Tibial artery (tissue), 4 donors: ENCODE measurements at regions not wholly inside any gene's neighbourhood (a gene's known extent, or its start where the extent isn't known, plus 50 kb on each side); places are given as distances from the start of the nearest gene placed in this dataset.

Experiments
- DNase-seq, 2 donors: peaks; one replicate each; pipeline ENCODE4 v3.0.0-alpha.2; 2019
- H3K27ac ChIP-seq, 2 donors: fragments of 200-600 bp; sonication (generic) in 1 of 2; 1 replicate in 1 of 2; 2 replicates in 1 of 2; pipeline ENCODE4 v1.5.1; 2018 to 2019; ENCODE audit warnings: mild to moderate bottlenecking in 1 of 2
- H3K27me3 ChIP-seq, 2 donors: fragments of 200-600 bp; sonication (generic) in 1 of 2; one replicate each; pipeline versions ENCODE4 v1.5.1 to v1.6.0; 2016 to 2019
- H3K36me3 ChIP-seq, 3 donors: fragments of 200-600 bp; sonication (generic) in 2 of 3; one replicate each; pipeline ENCODE4 v1.5.1; 2016 to 2019; ENCODE audit warnings: mild to moderate bottlenecking in 2 of 3
- H3K4me1 ChIP-seq, 4 donors: fragments of 200-600 bp; sonication (generic) in 2 of 4; 1 replicate in 3 of 4; 2 replicates in 1 of 4; pipeline ENCODE4 v1.5.1; 2016 to 2019
- H3K4me3 ChIP-seq, 2 donors: fragments of 200-600 bp; sonication (generic) in 1 of 2; 1 replicate in 1 of 2; 2 replicates in 1 of 2; pipeline ENCODE4 v1.5.1; 2018 to 2019; ENCODE audit warnings: mild to moderate bottlenecking in 2 of 2
- H3K9me3 ChIP-seq, 3 donors: fragments of 200-600 bp; sonication (generic) in 1 of 3; one replicate each; pipeline ENCODE4 v1.5.1; 2016 to 2019
- CTCF ChIP-seq, 2 experiments: fragments of 200-600 bp in 1 of 2; fragments of 450-650 bp in 1 of 2; IDR thresholded peaks; one replicate each; pipeline ENCODE4 v1.5.1; 2017 to 2019; ENCODE audit warnings: antibody characterized with exemption in 2 of 2, mild to moderate bottlenecking in 1 of 2, moderate library complexity in 1 of 2
- intact Hi-C: fragments of 100-400 bp; cut with DNase I; formaldehyde crosslinking; loops from one replicate; pipeline ENCODE4 v1.15.0; 2023; ENCODE audit warnings: low total_unique reads

GRCh38 chr12:47397664-47398281, 308.1 kb downstream of the RPAP3 start:
- TF ChIP-seq CTCF (IDR thresholded peaks at IDR 0.05), result no peak
- Histone ChIP-seq H3K27me3 (no peaks in the 10 kb centered on the region), H3K36me3 (no peaks in the 10 kb centered on the region), H3K4me1 (peaks cover 0 to 8% (median 5%) of the 10 kb centered on the region in 4 donors), H3K9me3 (peaks cover 0 to 5% (median 3%) of the 10 kb centered on the region in 3 donors), H3K27ac (no peak overlapping the region), H3K4me3 (no peak overlapping the region)
- intact Hi-C loops, result no loop called here
- DNase-seq, result no peak

- H3K27me3 ChIP-seq, result no peaks in the 10 kb centered on the region
- no peak overlapping the region for H3K27ac ChIP-seq
- no peak for TF ChIP-seq CTCF (IDR thresholded peaks at IDR 0.05)
- intact Hi-C loops, result no loop called here
- peaks cover 0 to 5% (median 3%) of the 10 kb centered on the region in 3 donors for H3K9me3 ChIP-seq
- no peak for DNase-seq
- H3K4me1 ChIP-seq, result peaks cover 0 to 13% (median 7%) of the 10 kb centered on the region in 4 donors
- H3K4me3 ChIP-seq, result no peak overlapping the region
- no peaks in the 10 kb centered on the region for H3K36me3 ChIP-seq
These were observed 308.7 kb downstream of the RPAP3 start for GRCh38 chr12:47396902-47397663.

GRCh38 chr12:47394070-47394469, 311.8 kb downstream of the RPAP3 start:
- Histone ChIP-seq H3K36me3 (no peaks in the 10 kb centered on the region), H3K4me1 (peaks cover 0 to 13% (median 7%) of the 10 kb centered on the region in 4 donors), H3K4me3 (no peak overlapping the region), H3K9me3 (peaks cover 0 to 5% (median 3%) of the 10 kb centered on the region in 3 donors), H3K27me3 (no peaks in the 10 kb centered on the region), H3K27ac (no peak overlapping the region)
- intact Hi-C loops, result no loop called here
- no peak for TF ChIP-seq CTCF (IDR thresholded peaks at IDR 0.05)
- no peak for DNase-seq

- H3K27me3 ChIP-seq, result no peaks in the 10 kb centered on the region
- H3K4me1 ChIP-seq, result peaks cover 0 to 13% (median 7%) of the 10 kb centered on the region in 4 donors
- DNase-seq, result no peak
- H3K9me3 ChIP-seq, result peaks cover 0 to 5% (median 3%) of the 10 kb centered on the region in 3 donors
- no peaks in the 10 kb centered on the region for H3K36me3 ChIP-seq
- intact Hi-C loops, result no loop called here
- no peak for TF ChIP-seq CTCF (IDR thresholded peaks at IDR 0.05)
- peak overlapping the region in 1 of 2 donors; percentile 18 for H3K4me3 ChIP-seq
- peak overlapping the region in 1 of 2 donors; percentile 37 for H3K27ac ChIP-seq
These were observed 312.4 kb downstream of the RPAP3 start for GRCh38 chr12:47393403-47393790.

GRCh38 chr12:47391566-47391965, 311.8 kb upstream of the AMIGO2 start:
- Histone ChIP-seq H3K4me3 (no peak overlapping the region), H3K9me3 (no peaks in the 10 kb centered on the region), H3K27ac (no peak overlapping the region), H3K27me3 (no peaks in the 10 kb centered on the region), H3K36me3 (no peaks in the 10 kb centered on the region), H3K4me1 (peaks cover 0 to 13% (median 7%) of the 10 kb centered on the region in 4 donors)
- intact Hi-C loops, result no loop called here
- DNase-seq, result no peak
- TF ChIP-seq CTCF (IDR thresholded peaks at IDR 0.05), result no peak
